GM23338 (cell line): ENCODE measurements at regions not wholly inside any gene's neighbourhood (a gene's known extent, or its start where the extent isn't known, plus 50 kb on each side); places are given as distances from the start of the nearest gene placed in this dataset.

Source experiments
- ATAC-seq: fragments of 200-7000 bp; cut with Tn5 transposase; 3 replicates; pipeline ENCODE4 v1.9.1; 2020
- DNase-seq: peaks from one replicate; pipeline ENCODE4 v3.0.0-alpha.2; 2015; ENCODE audit warnings: low spot score
- H2AFZ ChIP-seq: fragments of 200-600 bp; sonication (generic); 2 replicates; pipeline ENCODE4 v1.8.0; 2016; ENCODE audit warnings: antibody characterized with exemption, mild to moderate bottlenecking, moderate library complexity
- H3F3A ChIP-seq: fragments of 200-600 bp; sonication (generic); replicated peaks from 2 replicates; pipeline ENCODE4 v1.8.0; 2017; ENCODE audit warnings: antibody characterized with exemption, mixed run types, low read depth
- H3K27ac ChIP-seq: fragments of 200-600 bp; sonication (generic); 2 replicates; pipeline ENCODE4 v1.6.1; 2016; ENCODE audit warnings: low read depth
- H3K27me3 ChIP-seq: fragments of 200-600 bp; sonication (generic); 2 replicates; pipeline ENCODE4 v1.8.0; 2016; ENCODE audit warnings: mild to moderate bottlenecking, mixed run types, moderate library complexity; ENCODE audit not compliant: insufficient read depth
- H3K36me3 ChIP-seq: fragments of 200-600 bp; sonication (generic); 2 replicates; pipeline ENCODE4 v1.8.0; 2016; ENCODE audit warnings: mild to moderate bottlenecking; ENCODE audit not compliant: insufficient read depth
- H3K4me1 ChIP-seq: fragments of 200-600 bp; sonication (generic); 2 replicates; pipeline ENCODE4 v1.8.0; 2016; ENCODE audit warnings: mild to moderate bottlenecking, moderate library complexity; ENCODE audit not compliant: insufficient read depth
- H3K4me2 ChIP-seq: fragments of 200-600 bp; sonication (generic); 2 replicates; pipeline ENCODE4 v1.7.1; 2017; ENCODE audit warnings: mixed run types
- H3K4me3 ChIP-seq: fragments of 200-600 bp; sonication (generic); 2 replicates; pipeline ENCODE4 v1.6.1; 2016; ENCODE audit warnings: mixed run types
- H3K79me2 ChIP-seq: fragments of 200-600 bp; sonication (generic); replicated peaks from 2 replicates; pipeline ENCODE4 v1.8.0; 2017; ENCODE audit warnings: mild to moderate bottlenecking; ENCODE audit not compliant: insufficient read depth
- H3K9me2 ChIP-seq: fragments of 200-600 bp; sonication (generic); 2 replicates; pipeline ENCODE4 v1.8.0; 2017; ENCODE audit not compliant: insufficient read depth
- H4K20me1 ChIP-seq: fragments of 200-600 bp; sonication (generic); replicated peaks from 2 replicates; pipeline ENCODE4 v1.8.0; 2017; ENCODE audit warnings: mild to moderate bottlenecking; ENCODE audit not compliant: insufficient read depth
- H3K27ac Mint-ChIP-seq: 2 replicates; pipeline ENCODE4 v1.8.0; 2020; ENCODE audit warnings: inconsistent platforms, mild to moderate bottlenecking, moderate library complexity, mixed read lengths
- H3K27me3 Mint-ChIP-seq: 3 replicates; pipeline ENCODE4 v1.8.0; 2022; ENCODE audit warnings: low read depth, mild to moderate bottlenecking, moderate library complexity, mixed read lengths, inconsistent platforms; ENCODE audit not compliant: insufficient read depth, poor library complexity
- H3K36me3 Mint-ChIP-seq: 3 replicates; pipeline ENCODE4 v1.8.0; 2021; ENCODE audit warnings: low read depth, mild to moderate bottlenecking, inconsistent platforms, moderate library complexity, mixed read lengths
- H3K4me1 Mint-ChIP-seq: 3 replicates; pipeline ENCODE4 v1.8.0; 2020; ENCODE audit warnings: mild to moderate bottlenecking, inconsistent platforms, mixed read lengths
- H3K4me3 Mint-ChIP-seq: 3 replicates; pipeline ENCODE4 v1.8.0; 2021; ENCODE audit warnings: moderate library complexity, mild to moderate bottlenecking, inconsistent platforms, mixed read lengths
- H3K9me3 Mint-ChIP-seq: 3 replicates; pipeline ENCODE4 v1.8.0; 2020; ENCODE audit warnings: moderate library complexity, mild to moderate bottlenecking, inconsistent platforms, mixed read lengths
- EZH2 ChIP-seq: fragments of 200-600 bp; sonication (generic); IDR thresholded peaks from one replicate; pipeline ENCODE4 v1.8.0; 2017; ENCODE audit warnings: antibody characterized with exemption, mild to moderate bottlenecking, low read depth; ENCODE audit not compliant: unreplicated experiment
- EZH2phosphoT487 ChIP-seq: fragments of 200-600 bp; sonication (generic); IDR thresholded peaks from one replicate; pipeline ENCODE4 v1.8.1; 2018; ENCODE audit warnings: antibody characterized with exemption; ENCODE audit not compliant: unreplicated experiment
- JUNB ChIP-seq: IDR thresholded peaks from one replicate; pipeline ENCODE4 v1.6.1; 2016; ENCODE audit warnings: antibody characterized with exemption; ENCODE audit not compliant: unreplicated experiment
- NANOG ChIP-seq: IDR thresholded peaks from 2 replicates; pipeline ENCODE4 v1.6.1; 2016; ENCODE audit warnings: antibody characterized with exemption, borderline replicate concordance
- POLR2AphosphoS5 ChIP-seq: IDR thresholded peaks from 2 replicates; pipeline ENCODE4 v1.6.1; 2016; ENCODE audit warnings: antibody characterized with exemption, low read depth
- REST ChIP-seq: IDR thresholded peaks from one replicate; pipeline ENCODE4 v1.6.1; 2018; ENCODE audit warnings: antibody characterized with exemption; ENCODE audit not compliant: unreplicated experiment
- STAT1 ChIP-seq: IDR thresholded peaks from one replicate; pipeline ENCODE4 v1.6.1; 2016; ENCODE audit warnings: antibody characterized with exemption; ENCODE audit not compliant: unreplicated experiment
- ZNF114 ChIP-seq: fragments of 250-450 bp; sonication (Bioruptor Pico); IDR thresholded peaks from 2 replicates; pipeline ENCODE4 v1.5.0; 2020; ENCODE audit warnings: mild to moderate bottlenecking, moderate library complexity
- ZNF331 ChIP-seq: fragments of 250-450 bp; sonication (Bioruptor Pico); IDR thresholded peaks from 2 replicates; pipeline ENCODE4 v1.5.0; 2020; ENCODE audit warnings: low read depth, mild to moderate bottlenecking, moderate library complexity
- TF ChIP-seq, protein P1 (sequence below), 2 experiments: fragments of 200-600 bp in 1 of 2; sonication (generic) in 1 of 2; conservative IDR thresholded peaks; 2 replicates each; pipeline versions ENCODE4 v1.5.1 to v1.6.1; 2016 to 2017; ENCODE audit warnings: antibody characterized with exemption in 2 of 2, low read depth in 2 of 2, mild to moderate bottlenecking in 2 of 2, moderate library complexity in 1 of 2
- TF ChIP-seq, protein P2 (sequence below): IDR thresholded peaks from 2 replicates; pipeline ENCODE4 v1.6.1; 2016; ENCODE audit warnings: antibody characterized with exemption

- no peaks in the 10 kb centered on the region for H4K20me1 ChIP-seq
- H3K27me3 ChIP-seq = no peaks in the 10 kb centered on the region
- Mint-ChIP-seq H3K4me1 (no peaks in the 10 kb centered on the region), H3K36me3 (peaks cover 7% of the 10 kb centered on the region), H3K27me3 (peaks cover 2% of the 10 kb centered on the region), H3K4me3 (no peak overlapping the region), H3K27ac (no peak overlapping the region), H3K9me3 (peaks cover 17% of the 10 kb centered on the region)
- no peak overlapping the region for H3K4me3 ChIP-seq
- no peaks in the 10 kb centered on the region for H3F3A ChIP-seq
- no peak overlapping the region for H3K4me2 ChIP-seq
- ATAC-seq (no peak), DNase-seq (no peak)
- no peak overlapping the region for H3K27ac ChIP-seq
- H3K79me2 ChIP-seq = no peaks in the 10 kb centered on the region
- TF ChIP-seq ZNF331 = no peak
- TF ChIP-seq, protein P1, sequence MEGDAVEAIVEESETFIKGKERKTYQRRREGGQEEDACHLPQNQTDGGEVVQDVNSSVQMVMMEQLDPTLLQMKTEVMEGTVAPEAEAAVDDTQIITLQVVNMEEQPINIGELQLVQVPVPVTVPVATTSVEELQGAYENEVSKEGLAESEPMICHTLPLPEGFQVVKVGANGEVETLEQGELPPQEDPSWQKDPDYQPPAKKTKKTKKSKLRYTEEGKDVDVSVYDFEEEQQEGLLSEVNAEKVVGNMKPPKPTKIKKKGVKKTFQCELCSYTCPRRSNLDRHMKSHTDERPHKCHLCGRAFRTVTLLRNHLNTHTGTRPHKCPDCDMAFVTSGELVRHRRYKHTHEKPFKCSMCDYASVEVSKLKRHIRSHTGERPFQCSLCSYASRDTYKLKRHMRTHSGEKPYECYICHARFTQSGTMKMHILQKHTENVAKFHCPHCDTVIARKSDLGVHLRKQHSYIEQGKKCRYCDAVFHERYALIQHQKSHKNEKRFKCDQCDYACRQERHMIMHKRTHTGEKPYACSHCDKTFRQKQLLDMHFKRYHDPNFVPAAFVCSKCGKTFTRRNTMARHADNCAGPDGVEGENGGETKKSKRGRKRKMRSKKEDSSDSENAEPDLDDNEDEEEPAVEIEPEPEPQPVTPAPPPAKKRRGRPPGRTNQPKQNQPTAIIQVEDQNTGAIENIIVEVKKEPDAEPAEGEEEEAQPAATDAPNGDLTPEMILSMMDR (conservative IDR thresholded peaks at IDR 0.05; ENCODE audit: low read depth in 2 of 2) = no peak
- no peak for TF ChIP-seq EZH2
- no peak for TF ChIP-seq EZH2phosphoT487
- TF ChIP-seq STAT1 = no peak
- TF ChIP-seq NANOG = no peak
- no peak for TF ChIP-seq JUNB
- TF ChIP-seq, protein P2, sequence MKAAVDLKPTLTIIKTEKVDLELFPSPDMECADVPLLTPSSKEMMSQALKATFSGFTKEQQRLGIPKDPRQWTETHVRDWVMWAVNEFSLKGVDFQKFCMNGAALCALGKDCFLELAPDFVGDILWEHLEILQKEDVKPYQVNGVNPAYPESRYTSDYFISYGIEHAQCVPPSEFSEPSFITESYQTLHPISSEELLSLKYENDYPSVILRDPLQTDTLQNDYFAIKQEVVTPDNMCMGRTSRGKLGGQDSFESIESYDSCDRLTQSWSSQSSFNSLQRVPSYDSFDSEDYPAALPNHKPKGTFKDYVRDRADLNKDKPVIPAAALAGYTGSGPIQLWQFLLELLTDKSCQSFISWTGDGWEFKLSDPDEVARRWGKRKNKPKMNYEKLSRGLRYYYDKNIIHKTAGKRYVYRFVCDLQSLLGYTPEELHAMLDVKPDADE = no peak
- H2AFZ ChIP-seq = no peak overlapping the region
- H3K9me2 ChIP-seq = no peaks in the 10 kb centered on the region
- no peaks in the 10 kb centered on the region for H3K4me1 ChIP-seq
- no peaks in the 10 kb centered on the region for H3K36me3 ChIP-seq
Observed at GRCh38 chr9:99699396-99699795, 122.3 kb upstream of the NR4A3 start.

- Histone ChIP-seq H3K4me3 (no peak overlapping the region), H4K20me1 (no peaks in the 10 kb centered on the region), H2AFZ (no peak overlapping the region), H3K27ac (no peak overlapping the region), H3K79me2 (no peaks in the 10 kb centered on the region), H3K27me3 (no peaks in the 10 kb centered on the region), H3K9me2 (peaks cover 8% of the 10 kb centered on the region), H3K4me1 (no peaks in the 10 kb centered on the region), H3K36me3 (no peaks in the 10 kb centered on the region), H3F3A (no peaks in the 10 kb centered on the region), H3K4me2 (no peak overlapping the region)
- H3K27me3 Mint-ChIP-seq = peaks cover 1% of the 10 kb centered on the region
- H3K27ac Mint-ChIP-seq = no peak overlapping the region
- H3K4me3 Mint-ChIP-seq = no peak overlapping the region
- H3K9me3 Mint-ChIP-seq = no peaks in the 10 kb centered on the region
- no peaks in the 10 kb centered on the region for H3K36me3 Mint-ChIP-seq
- DNase-seq (no peak), ATAC-seq (no peak)
- H3K4me1 Mint-ChIP-seq = no peaks in the 10 kb centered on the region
- TF ChIP-seq EZH2phosphoT487 (no peak), ZNF331 (no peak), REST (no peak), EZH2 (no peak), NANOG (no peak), JUNB (no peak), ZNF114 (CRISPR knock-in tag) (no peak), POLR2AphosphoS5 (no peak)
- TF ChIP-seq, protein P1 (conservative IDR thresholded peaks at IDR 0.05; ENCODE audit: low read depth in 2 of 2) = no peak
Observed at GRCh38 chr9:99712214-99712613, 109.5 kb upstream of the NR4A3 start.
